HG03064 (cell line): ENCODE measurements at regions not wholly inside any gene's neighbourhood (a gene's known extent, or its start where the extent isn't known, plus 50 kb on each side); places are given as distances from the start of the nearest gene placed in this dataset.

Experiments
- ATAC-seq: cut with Tn5 transposase; IDR thresholded peaks from one replicate; pipeline ENCODE4 v1.9.1; 2021; ENCODE audit warnings: low read depth; ENCODE audit not compliant: unreplicated experiment

DNA sequence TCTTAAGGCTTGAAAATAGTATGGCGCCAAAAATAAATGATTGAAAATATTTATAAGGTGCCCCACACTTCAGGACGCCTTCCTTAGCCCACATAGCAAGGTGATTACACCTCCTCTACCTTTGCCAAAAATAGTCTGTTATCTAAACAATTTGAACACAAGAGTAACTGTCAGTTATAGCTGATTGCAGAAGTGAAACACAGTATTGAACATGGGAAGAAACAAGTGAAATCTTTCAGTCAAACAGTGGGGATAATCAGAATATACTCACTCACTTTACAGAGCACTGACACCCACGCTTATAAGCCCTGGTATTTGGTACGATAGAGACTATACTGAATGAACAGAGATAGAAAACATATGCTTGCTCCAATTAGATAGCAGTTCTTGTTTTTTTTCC is 203.1 kb downstream of the RAB38 start:
- no peak for ATAC-seq

- no peak for ATAC-seq
Measured at GRCh38 chr11:87971354-87971753, 203.9 kb downstream of the RAB38 start.

DNA sequence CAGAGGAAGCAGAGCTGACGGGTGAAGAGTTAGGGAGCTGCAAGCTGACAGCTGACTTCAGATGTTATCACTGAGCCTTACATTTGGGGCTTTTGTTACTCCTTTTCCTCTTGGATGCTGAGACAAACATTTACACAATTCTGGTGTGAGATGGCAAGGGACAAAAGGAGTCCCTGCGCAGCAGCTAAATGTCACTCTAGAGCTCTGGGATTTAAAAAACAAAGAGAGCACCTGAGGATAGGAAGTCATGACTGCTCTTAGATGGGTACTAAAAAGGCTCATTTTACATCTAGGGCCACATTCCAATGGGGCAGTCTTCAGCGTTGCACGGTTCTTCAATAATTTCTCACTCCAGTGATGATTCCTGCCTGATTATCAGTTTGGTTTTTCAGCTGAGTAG is 204.5 kb downstream of the RAB38 start:
- no peak for ATAC-seq

- no peak for ATAC-seq
Measured at GRCh38 chr11:87967459-87967858, 207.8 kb downstream of the RAB38 start.

- no peak for ATAC-seq
Measured at GRCh38 chr11:87966694-87967093, 208.5 kb downstream of the RAB38 start.

- no peak for ATAC-seq
Measured at GRCh38 chr11:87966216-87966615, 209.0 kb downstream of the RAB38 start.

GRCh38 chr11:87961606-87962005 is 213.6 kb downstream of the RAB38 start:
- ATAC-seq: no peak

- ATAC-seq: no peak
Measured at GRCh38 chr11:87957961-87958360, 217.3 kb downstream of the RAB38 start.

DNA sequence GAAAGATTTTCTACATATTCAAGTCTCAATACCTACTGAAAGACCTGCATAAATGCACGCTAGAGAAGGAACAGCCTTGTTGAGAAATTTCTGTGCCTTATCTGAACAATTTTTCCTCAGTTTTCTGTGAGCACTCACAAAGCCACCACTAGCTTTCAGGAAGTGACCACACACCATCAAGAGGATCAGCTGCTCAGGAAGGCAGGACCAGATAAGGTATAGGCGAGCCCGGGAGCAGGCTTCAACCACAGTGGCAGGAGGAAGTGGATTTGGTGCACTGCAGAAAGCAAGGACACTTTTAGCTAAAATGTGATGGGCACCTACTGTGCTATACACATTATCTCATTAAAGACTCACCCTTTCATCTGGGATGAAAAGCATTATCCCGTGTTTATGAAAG is 220.8 kb downstream of the RAB38 start:
- ATAC-seq: no peak

- no peak for ATAC-seq
Measured at GRCh38 chr11:87942786-87943185, 232.5 kb downstream of the RAB38 start.

- no peak for ATAC-seq
Measured at GRCh38 chr11:87934182-87934581, 241.1 kb downstream of the RAB38 start.

- no peak for ATAC-seq
Measured at GRCh38 chr11:87926250-87926970, 248.8 kb downstream of the RAB38 start.

- no peak for ATAC-seq
Measured at GRCh38 chr11:87924125-87924524, 251.1 kb downstream of the RAB38 start.

DNA sequence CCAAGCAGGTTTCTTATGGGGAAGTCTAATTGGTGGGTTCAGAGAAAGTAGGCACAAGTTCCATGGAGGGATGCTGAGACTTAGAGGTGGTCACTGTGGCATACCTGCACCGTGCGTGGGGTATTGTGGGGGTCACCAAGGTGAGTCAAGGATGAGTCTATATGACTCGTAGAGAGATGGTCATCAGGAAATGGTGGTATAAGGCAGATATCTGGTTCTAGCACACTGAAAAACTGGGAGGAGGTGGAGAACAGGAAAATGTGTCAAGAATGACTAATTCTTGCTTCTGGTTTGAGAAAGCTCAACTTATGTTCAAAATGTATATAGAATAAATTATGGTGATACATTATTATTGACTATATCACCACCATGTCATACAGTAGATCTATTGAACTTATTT is 258.1 kb downstream of the RAB38 start:
- no peak for ATAC-seq

DNA sequence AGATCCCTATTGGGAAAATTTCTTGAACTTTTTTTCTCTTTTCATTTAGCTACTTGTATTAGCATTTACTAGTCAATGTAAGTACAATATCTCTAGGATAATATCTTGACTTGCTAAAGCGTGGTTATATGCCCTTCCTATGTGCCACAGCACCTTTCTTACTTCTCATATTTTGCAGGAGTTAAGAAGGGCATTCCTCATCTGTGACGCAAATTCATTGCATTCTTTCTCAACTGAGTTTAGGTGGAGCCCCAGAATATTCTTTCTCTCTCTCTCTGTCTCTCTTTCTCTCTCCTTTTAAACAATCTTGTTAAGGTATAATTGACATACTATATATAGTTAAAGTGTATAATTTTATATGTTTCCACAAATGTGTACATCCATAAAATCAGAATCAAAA is 266.1 kb downstream of the RAB38 start:
- ATAC-seq: no peak

GRCh38 chr11:87908086-87908485 is 267.2 kb downstream of the RAB38 start:
- no peak for ATAC-seq

DNA sequence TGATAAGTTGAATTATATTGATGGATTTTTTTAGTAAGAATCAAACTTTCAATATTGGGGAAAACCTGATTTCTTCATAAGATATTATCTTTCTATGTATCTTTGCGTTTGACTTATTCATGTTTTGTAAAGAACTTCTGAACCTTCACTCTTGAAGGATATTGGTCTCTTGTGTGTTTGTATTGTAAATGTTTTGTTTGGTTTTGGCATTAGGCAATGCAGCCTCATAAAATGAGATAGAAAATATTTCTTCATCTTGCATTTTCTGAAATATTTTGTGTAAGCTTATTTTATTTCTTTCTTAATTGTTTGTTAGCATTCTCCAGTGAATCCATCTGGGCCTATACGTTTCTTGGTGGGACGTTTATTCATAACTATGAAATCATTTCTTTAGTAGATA is 271.9 kb downstream of the RAB38 start:
- ATAC-seq: no peak

DNA sequence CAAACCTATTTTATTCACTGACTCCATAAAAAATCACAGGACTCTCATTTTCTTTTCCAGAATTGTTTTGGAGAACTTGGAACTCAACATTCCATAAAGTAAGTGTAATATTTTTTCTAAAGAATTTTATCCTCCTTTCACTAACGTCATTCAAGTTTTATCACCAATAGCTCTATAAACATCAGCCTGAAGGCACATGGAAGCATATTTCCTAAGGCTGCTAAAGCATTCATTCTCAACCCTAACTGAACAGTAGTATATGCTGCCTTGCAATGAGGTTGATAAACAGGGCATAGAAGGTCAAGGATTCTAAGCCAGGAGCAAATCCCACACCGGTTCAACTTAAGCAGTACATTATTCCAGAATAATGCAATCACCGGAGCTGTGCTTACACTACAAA is 273.9 kb downstream of the RAB38 start:
- ATAC-seq: no peak

- no peak for ATAC-seq
Measured at GRCh38 chr11:87897921-87898320, 277.3 kb downstream of the RAB38 start.

- no peak for ATAC-seq
Measured at GRCh38 chr11:87897071-87897470, 278.2 kb downstream of the RAB38 start.

GRCh38 chr11:87894961-87895360 is 280.3 kb downstream of the RAB38 start:
- no peak for ATAC-seq

GRCh38 chr11:87892291-87892690 is 283.0 kb downstream of the RAB38 start:
- no peak for ATAC-seq

DNA sequence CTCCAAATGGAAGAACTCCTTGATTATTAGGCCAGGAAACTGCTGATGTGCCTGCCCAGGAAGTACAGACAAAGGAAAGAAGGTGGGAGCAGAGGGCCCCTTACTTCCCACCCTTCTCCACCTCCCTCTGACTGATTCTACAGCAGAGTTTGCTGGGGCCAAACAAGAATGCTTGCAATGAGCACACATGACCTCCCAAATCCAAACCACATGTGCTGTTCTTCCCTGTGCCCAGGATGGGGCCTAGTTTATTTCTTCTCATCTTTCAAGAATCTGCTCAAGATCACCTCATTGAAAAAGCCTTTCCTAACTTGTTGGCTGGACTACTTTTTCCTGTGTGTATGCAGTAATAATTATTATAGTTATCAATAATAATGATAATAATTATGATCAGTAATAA is 286.1 kb downstream of the RAB38 start:
- no peak for ATAC-seq
